ENCODE measurements at regions not wholly inside any gene's neighbourhood (a gene's known extent, or its start where the extent isn't known, plus 50 kb on each side); places are given as distances from the start of the nearest gene placed in this dataset.
A peak's percentile ranks its signal among the peaks of the same experiment; 100 is the strongest.

DNA sequence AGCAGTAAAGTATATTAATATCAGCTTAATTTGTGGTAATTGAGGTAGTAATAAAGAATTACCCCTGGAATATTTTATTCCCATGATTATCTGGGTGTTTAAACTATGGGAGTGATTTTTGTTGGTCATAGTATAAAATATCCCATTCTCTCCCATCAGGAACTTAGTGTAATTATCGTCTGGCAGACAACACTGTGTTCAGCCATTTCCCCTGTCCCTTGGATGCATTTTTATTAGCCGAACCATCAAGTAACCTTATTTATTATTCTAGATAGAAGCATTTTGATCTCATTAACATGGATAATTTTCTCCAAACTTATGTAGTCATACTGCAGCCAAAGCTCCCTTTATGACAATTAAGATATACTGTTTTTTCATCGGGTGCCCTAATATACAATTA, 320.8 kb downstream of the MAT2B start:
- TF ChIP-seq CTCF (conservative IDR thresholded peaks at IDR 0.05; ENCODE audit: control insufficient read depth, insufficient read depth, low read depth, low read length): no peak
- no peak for DNase-seq (ENCODE audit: low read depth)

GRCh38 chr5:163832155-163832554, 326.7 kb downstream of the MAT2B start:
- TF ChIP-seq CTCF (conservative IDR thresholded peaks at IDR 0.05; ENCODE audit: control insufficient read depth, insufficient read depth, low read depth, low read length): no peak
- H3K4me3 ChIP-seq (ENCODE audit: control insufficient read depth, low read depth, low read length): no peak overlapping the region
- DNase-seq (ENCODE audit: low read depth): no peak

More for the DNA sequence above, 320.8 kb downstream of the MAT2B start:
- no peak overlapping the region for H3K4me3 ChIP-seq (ENCODE audit: control insufficient read depth, low read depth, low read length)

DNA sequence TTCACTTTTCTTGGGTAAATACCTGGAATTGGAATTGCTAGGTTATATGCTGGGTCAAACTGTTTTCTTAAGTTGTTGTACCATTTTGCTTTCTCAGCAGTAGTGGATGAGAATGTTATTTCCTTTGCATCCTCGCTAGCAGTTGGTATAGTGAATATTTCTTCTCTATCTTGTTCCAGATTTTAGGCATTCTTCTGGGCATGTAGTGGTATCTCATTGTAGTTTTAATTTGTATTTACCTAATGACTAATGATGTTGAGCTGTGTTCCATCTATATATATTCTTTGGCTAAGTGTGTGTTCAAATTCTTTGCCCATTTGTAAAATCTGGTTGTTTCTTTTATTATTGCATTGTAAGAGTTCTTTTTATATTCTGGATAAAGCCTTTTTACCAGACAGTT, 333.3 kb downstream of the MAT2B start:
- TF ChIP-seq CTCF (conservative IDR thresholded peaks at IDR 0.05; ENCODE audit: control insufficient read depth, insufficient read depth, low read depth, low read length): no peak
- peak; percentile 8 for DNase-seq (ENCODE audit: low read depth)
- H3K4me3 ChIP-seq (ENCODE audit: control insufficient read depth, low read depth, low read length): no peak overlapping the region

- peak; percentile 74 for DNase-seq (ENCODE audit: low read depth)
- no peak for TF ChIP-seq CTCF (conservative IDR thresholded peaks at IDR 0.05; ENCODE audit: control insufficient read depth, insufficient read depth, low read depth, low read length)
- H3K4me3 ChIP-seq (ENCODE audit: control insufficient read depth, low read depth, low read length): no peak overlapping the region
These were observed 341.1 kb downstream of the MAT2B start for GRCh38 chr5:163846512-163846911.

DNA sequence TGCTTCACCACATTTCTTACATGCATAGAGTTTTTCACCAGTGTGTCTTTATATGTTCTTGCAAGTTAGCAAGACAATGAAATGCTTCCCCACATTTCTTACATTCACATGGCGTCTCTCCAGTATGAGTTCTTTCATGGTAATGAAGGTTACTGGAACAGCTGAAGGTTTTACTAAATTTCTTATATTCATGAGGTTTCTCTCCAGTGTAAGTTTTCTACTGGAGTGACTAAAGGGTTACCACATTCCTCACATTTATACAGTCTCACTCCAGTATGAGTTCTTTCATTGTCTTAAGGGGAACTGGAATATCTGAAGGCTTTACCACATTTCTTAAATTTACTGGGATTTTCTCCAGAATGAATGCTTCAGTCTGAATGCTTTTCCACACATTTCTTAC, 350.3 kb downstream of the MAT2B start:
- no peak for TF ChIP-seq CTCF (conservative IDR thresholded peaks at IDR 0.05; ENCODE audit: control insufficient read depth, insufficient read depth, low read depth, low read length)
- H3K4me3 ChIP-seq (ENCODE audit: control insufficient read depth, low read depth, low read length): no peak overlapping the region
- no peak for DNase-seq (ENCODE audit: low read depth)

DNA sequence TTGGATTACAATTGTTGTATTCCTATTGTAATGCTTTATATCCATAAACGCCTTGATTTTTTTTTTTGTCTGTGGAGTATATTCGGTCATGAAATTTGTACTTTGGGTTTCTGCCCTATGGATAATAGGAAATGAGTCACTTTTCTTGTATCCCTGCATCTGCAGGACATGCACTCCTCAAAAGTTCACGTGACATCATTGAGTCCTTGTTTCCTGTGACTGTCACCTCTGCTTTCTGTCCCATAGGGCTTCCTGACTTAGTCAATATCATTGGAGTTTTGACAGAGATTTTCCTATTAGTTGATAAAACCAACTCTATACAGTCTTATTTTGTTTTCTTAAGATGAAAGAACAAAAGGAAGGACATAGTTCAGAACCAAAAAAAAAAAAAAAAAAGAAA, 356.3 kb downstream of the MAT2B start:
- DNase-seq (ENCODE audit: low read depth): peak; percentile 27
- TF ChIP-seq CTCF (conservative IDR thresholded peaks at IDR 0.05; ENCODE audit: control insufficient read depth, insufficient read depth, low read depth, low read length): no peak
- H3K4me3 ChIP-seq (ENCODE audit: control insufficient read depth, low read depth, low read length): no peak overlapping the region

- TF ChIP-seq CTCF (conservative IDR thresholded peaks at IDR 0.05; ENCODE audit: control insufficient read depth, insufficient read depth, low read depth, low read length): no peak
- no peak for DNase-seq (ENCODE audit: low read depth)
- no peak overlapping the region for H3K4me3 ChIP-seq (ENCODE audit: control insufficient read depth, low read depth, low read length)
These were observed 361.9 kb downstream of the MAT2B start for GRCh38 chr5:163867324-163867723.
